ENCODE measurements at regions not wholly inside any gene's neighbourhood (a gene's known extent, or its start where the extent isn't known, plus 50 kb on each side); places are given as distances from the start of the nearest gene placed in this dataset.

- no peak overlapping the region for H3K27ac ChIP-seq (ENCODE audit: low read depth, low read length)
Observed at GRCh38 chr4:141352909-141353525, 132.3 kb downstream of the ZNF330 start.

More at GRCh38 chr4:141352909-141353525, 132.3 kb downstream of the ZNF330 start:
- Histone ChIP-seq H3K56ac (replicated peaks; ENCODE audit: insufficient read length, low read depth, low read length) (no peak overlapping the region), H3K23ac (ENCODE audit: insufficient read length) (no peak overlapping the region), H3K4ac (replicated peaks; ENCODE audit: insufficient read length, low read depth, low read length) (no peak overlapping the region), H3K9ac (replicated peaks in 1 of 4; ENCODE audit: extremely low read depth in 1 of 4, low read depth in 3 of 4, low read length in 3 of 4) (no peak overlapping the region), H2BK5ac (ENCODE audit: low read depth, low read length) (no peak overlapping the region), H2BK12ac (ENCODE audit: low read depth, low read length) (no peak overlapping the region), H3K23me2 (ENCODE audit: low read depth, low read length) (no peaks in the 10 kb centered on the region), H3K27me3 (replicated peaks in 1 of 4; ENCODE audit: control insufficient read depth in 3 of 4, extremely low read depth in 1 of 4, insufficient read depth in 3 of 4, low read length in 3 of 4) (no peaks in the 10 kb centered on the region), H2BK120ac (replicated peaks; ENCODE audit: low read depth, low read length) (no peak overlapping the region), H3K4me2 (ENCODE audit: insufficient read depth in 1 of 2, low read depth in 2 of 2, low read length in 2 of 2) (no peak overlapping the region), H3K18ac (ENCODE audit: extremely low read depth, low read length) (no peak overlapping the region), H2BK15ac (ENCODE audit: low read length) (no peak overlapping the region), H4K20me1 (replicated peaks in 1 of 2; ENCODE audit: control insufficient read depth in 1 of 2, insufficient read depth in 2 of 2, low read length in 2 of 2) (no peaks in the 10 kb centered on the region), H3K79me1 (ENCODE audit: low read depth, low read length) (no peaks in the 10 kb centered on the region), H3K36me3 (ENCODE audit: control insufficient read depth in 2 of 4, insufficient read depth in 4 of 4, low read length in 3 of 4) (no peaks in the 10 kb centered on the region), H4K8ac (ENCODE audit: extremely low read depth, insufficient read depth, low read length) (no peak overlapping the region), H3K9me3 (ENCODE audit: insufficient read depth in 2 of 2, low read depth in 1 of 2, low read length in 1 of 2) (no peaks in the 10 kb centered on the region), H4K5ac (ENCODE audit: insufficient read length, low read depth, low read length) (no peak overlapping the region), H3K14ac (ENCODE audit: insufficient read length) (no peak overlapping the region), H2AK5ac (ENCODE audit: low read depth, low read length) (no peak overlapping the region), H4K91ac (replicated peaks; ENCODE audit: insufficient read length, low read length) (no peak overlapping the region), H2AFZ (ENCODE audit: low read length) (peak overlapping the region; percentile 86), H2BK20ac (ENCODE audit: low read length) (no peak overlapping the region), H3K4me3 (ENCODE audit: extremely low read depth in 1 of 4, insufficient read depth in 2 of 4, low read depth in 3 of 4, low read length in 4 of 4) (no peak overlapping the region), H3K79me2 (ENCODE audit: control insufficient read depth in 1 of 2, insufficient read depth in 2 of 2, low read length in 2 of 2) (no peaks in the 10 kb centered on the region), H3K4me1 (replicated peaks in 1 of 4; ENCODE audit: control insufficient read depth in 3 of 4, insufficient read depth in 4 of 4, low read length in 3 of 4) (peaks cover 0 to 3% (median 0%) of the 10 kb centered on the region in 4 experiments; a peak in 1 of 7 replicates)
- DNase-seq (ENCODE audit: low read depth in 1 of 2, low spot score in 2 of 2), result no peak
- TF ChIP-seq EGR1 (IDR thresholded peaks at IDR 0.05; ENCODE audit: borderline replicate concordance, low read depth, low read length), result no peak
- no peak for TF ChIP-seq CHD2 (IDR thresholded peaks at IDR 0.05; ENCODE audit: low read length)
- TF ChIP-seq KDM4A (IDR thresholded peaks at IDR 0.05; ENCODE audit: low read depth, low read length, severe bottlenecking), result no peak
- no peak for TF ChIP-seq SIRT6 (IDR thresholded peaks at IDR 0.05; ENCODE audit: low read length)
- ChIA-PET CTCF (ENCODE audit: partially characterized antibody) (interaction anchor here (0.8 kb wide), 1 partner anchor 1371 kb away, joined by 3 read pairs; no protein-coding TSS in a partner anchor), POLR2A (ENCODE audit: partially characterized antibody) (interaction anchor here (0.6 kb wide), 1 partner anchor 8 kb away, joined by 3 read pairs; no protein-coding TSS in a partner anchor)
- no peak for FAIRE-seq
- 70% methylated on average over 5 of the region's 5 CpGs; no CpG with 5 or more reads in 1 of the 2 experiments for WGBS, 2 experiments (ENCODE audit: extremely low coverage in 1 of 2, insufficient coverage in 1 of 2, insufficient read length in 1 of 2, insufficient replicate concordance in 2 of 2, low coverage in 1 of 2, low lambda C conversion rate in 2 of 2, missing lambda C conversion rate in 1 of 2)

Data from H1 (cell line).